H1 (cell line): ENCODE measurements at regions not wholly inside any gene's neighbourhood (a gene's known extent, or its start where the extent isn't known, plus 50 kb on each side); places are given as distances from the start of the nearest gene placed in this dataset.
A peak's percentile ranks its signal among the peaks of the same experiment; 100 is the strongest.

Experiments
- CTCF ChIA-PET: fragments of 300-600 bp; sonication (Branson Sonifier 250); formaldehyde crosslinking; loops from one replicate; lab custom pipeline; 2021; ENCODE audit not compliant: partially characterized antibody; lab: Charles Lee
- POLR2A ChIA-PET: fragments of 300-600 bp; sonication (Branson Sonifier 250); formaldehyde crosslinking; loops from one replicate; lab custom pipeline; 2021; ENCODE audit warnings: inconsistent platforms; ENCODE audit not compliant: partially characterized antibody; lab: Charles Lee
- DNase-seq, 2 experiments: peaks; one replicate each; pipeline versions ENCODE4 v3.0.0 to v3.0.0-alpha.2; 2010 to 2022; ENCODE audit warnings: low spot score in 2 of 2, low read depth in 1 of 2, mixed read lengths in 1 of 2
- FAIRE-seq: peaks from 2 replicates; lab custom pipeline; 2011; peaks lifted over from hg19 to GRCh38; lab: Jason Lieb, UNC
- H2AFZ ChIP-seq: 2 replicates; pipeline ENCODE4 v1.8.1; 2012; ENCODE audit warnings: low read length, inconsistent platforms
- H2AK5ac ChIP-seq: 2 replicates; pipeline ENCODE4 v1.6.1; 2013; ENCODE audit warnings: low read depth, low read length
- H2BK120ac ChIP-seq: replicated peaks from 2 replicates; pipeline ENCODE3; 2013; ENCODE audit warnings: low read depth, low read length, inconsistent platforms
- H2BK12ac ChIP-seq: 2 replicates; pipeline ENCODE4 v1.6.1; 2013; ENCODE audit warnings: low read depth, low read length
- H2BK15ac ChIP-seq: 2 replicates; pipeline ENCODE4 v1.6.1; 2013; ENCODE audit warnings: low read length
- H2BK20ac ChIP-seq: 2 replicates; pipeline ENCODE4 v1.6.1; 2013; ENCODE audit warnings: low read length
- H2BK5ac ChIP-seq: 2 replicates; pipeline ENCODE4 v1.6.1; 2013; ENCODE audit warnings: low read depth, low read length
- H3K14ac ChIP-seq: 2 replicates; pipeline ENCODE4 v1.6.1; 2013; ENCODE audit warnings: inconsistent platforms; ENCODE audit not compliant: insufficient read length
- H3K18ac ChIP-seq: 2 replicates; pipeline ENCODE4 v1.6.1; 2013; ENCODE audit warnings: low read length; ENCODE audit errors: extremely low read depth
- H3K23ac ChIP-seq: 2 replicates; pipeline ENCODE4 v1.6.1; 2013; ENCODE audit warnings: inconsistent platforms; ENCODE audit not compliant: insufficient read length
- H3K23me2 ChIP-seq: 2 replicates; pipeline ENCODE4 v1.6.1; 2013; ENCODE audit warnings: low read depth, low read length
- H3K27ac ChIP-seq: 2 replicates; pipeline ENCODE4 v1.6.1; 2011; ENCODE audit warnings: low read depth, low read length, inconsistent platforms
- H3K27me3 ChIP-seq, 4 experiments: replicated peaks in 1 of 4; 1 replicate in 1 of 4; 2 replicates in 3 of 4; pipeline versions ENCODE4 v1.6.1 to v1.8.1; 2011 to 2013; ENCODE audit warnings: low read length in 3 of 4, mild to moderate bottlenecking in 3 of 4, inconsistent platforms in 2 of 4, mixed read lengths in 2 of 4, moderate library complexity in 1 of 4; ENCODE audit not compliant: control insufficient read depth in 3 of 4, insufficient read depth in 3 of 4; ENCODE audit errors: extremely low read depth in 1 of 4
- H3K36me3 ChIP-seq, 4 experiments: 2 replicates each; pipeline versions ENCODE4 v1.6.1 to v1.8.1; 2011 to 2013; ENCODE audit warnings: mild to moderate bottlenecking in 4 of 4, low read length in 3 of 4, moderate library complexity in 2 of 4, control low read depth in 1 of 4, inconsistent platforms in 1 of 4; ENCODE audit not compliant: insufficient read depth in 4 of 4, control insufficient read depth in 2 of 4
- H3K4ac ChIP-seq: replicated peaks from 2 replicates; pipeline ENCODE3; 2013; ENCODE audit warnings: low read length, low read depth, mixed read lengths, inconsistent platforms; ENCODE audit not compliant: insufficient read length
- H3K4me1 ChIP-seq, 4 experiments: replicated peaks in 1 of 4; 1 replicate in 1 of 4; 2 replicates in 3 of 4; pipeline versions ENCODE4 v1.6.1 to v1.8.1; 2011 to 2013; ENCODE audit warnings: low read length in 3 of 4, inconsistent platforms in 2 of 4, mixed read lengths in 1 of 4; ENCODE audit not compliant: insufficient read depth in 4 of 4, control insufficient read depth in 3 of 4
- H3K4me2 ChIP-seq, 2 experiments: 2 replicates each; pipeline versions ENCODE4 v1.6.1 to v1.8.1; 2011 to 2013; ENCODE audit warnings: low read depth in 2 of 2, low read length in 2 of 2, control low read depth in 1 of 2, inconsistent platforms in 1 of 2, mild to moderate bottlenecking in 1 of 2; ENCODE audit not compliant: insufficient read depth in 1 of 2
- H3K4me3 ChIP-seq, 4 experiments: fragments of 200-600, 300-600 bp in 1 of 4; sonication (generic), shearing (Covaris generic), sonication (Bioruptor Twin) in 1 of 4; 2 replicates each; pipeline versions ENCODE4 v1.5.1 to v1.8.1; 2011 to 2016; ENCODE audit warnings: low read length in 4 of 4, low read depth in 3 of 4, control low read depth in 2 of 4, inconsistent platforms in 2 of 4, mild to moderate bottlenecking in 2 of 4, mixed read lengths in 1 of 4, moderate library complexity in 1 of 4; ENCODE audit not compliant: insufficient read depth in 2 of 4; ENCODE audit errors: extremely low read depth in 1 of 4
- H3K56ac ChIP-seq: replicated peaks from 2 replicates; pipeline ENCODE3; 2013; ENCODE audit warnings: low read depth, mild to moderate bottlenecking, mixed read lengths, low read length, inconsistent platforms; ENCODE audit not compliant: insufficient read length
- H3K79me1 ChIP-seq: 2 replicates; pipeline ENCODE4 v1.6.1; 2013; ENCODE audit warnings: low read depth, low read length, control low read depth
- H3K79me2 ChIP-seq, 2 experiments: 2 replicates each; pipeline versions ENCODE4 v1.6.1 to v1.8.1; 2012 to 2013; ENCODE audit warnings: low read length in 2 of 2, mild to moderate bottlenecking in 2 of 2, inconsistent platforms in 1 of 2; ENCODE audit not compliant: insufficient read depth in 2 of 2, control insufficient read depth in 1 of 2
- H3K9ac ChIP-seq, 4 experiments: replicated peaks in 1 of 4; 1 replicate in 1 of 4; 2 replicates in 3 of 4; pipeline versions ENCODE4 v1.6.1 to v1.8.1; 2011 to 2013; ENCODE audit warnings: low read depth in 3 of 4, low read length in 3 of 4, control low read depth in 2 of 4, mild to moderate bottlenecking in 2 of 4, moderate library complexity in 2 of 4, inconsistent platforms in 1 of 4; ENCODE audit errors: extremely low read depth in 1 of 4
- H3K9me3 ChIP-seq, 2 experiments: 2 replicates each; pipeline versions ENCODE4 v1.6.1 to v1.8.1; 2012 to 2013; ENCODE audit warnings: mild to moderate bottlenecking in 2 of 2, moderate library complexity in 2 of 2, control low read depth in 1 of 2, inconsistent platforms in 1 of 2, low read depth in 1 of 2, low read length in 1 of 2, mixed read lengths in 1 of 2; ENCODE audit not compliant: insufficient read depth in 2 of 2
- H4K20me1 ChIP-seq, 2 experiments: replicated peaks in 1 of 2; 2 replicates each; pipeline versions ENCODE3 to v1.8.1; 2011 to 2013; ENCODE audit warnings: inconsistent platforms in 2 of 2, low read length in 2 of 2, mild to moderate bottlenecking in 1 of 2; ENCODE audit not compliant: insufficient read depth in 2 of 2, control insufficient read depth in 1 of 2
- H4K5ac ChIP-seq: 2 replicates; pipeline ENCODE4 v1.6.1; 2013; ENCODE audit warnings: low read length, low read depth, mixed read lengths, inconsistent platforms; ENCODE audit not compliant: insufficient read length
- H4K8ac ChIP-seq: 2 replicates; pipeline ENCODE4 v1.8.0; 2013; ENCODE audit warnings: mild to moderate bottlenecking, moderate library complexity, low read length, inconsistent platforms; ENCODE audit not compliant: insufficient read depth; ENCODE audit errors: extremely low read depth
- H4K91ac ChIP-seq: replicated peaks from 2 replicates; pipeline ENCODE3; 2013; ENCODE audit warnings: low read length, mixed read lengths, inconsistent platforms; ENCODE audit not compliant: insufficient read length
- POLR2A ChIP-seq, 2 experiments: IDR thresholded peaks; 1 replicate in 1 of 2; 2 replicates in 1 of 2; pipeline ENCODE4 v1.6.1; 2011; ENCODE audit warnings: low read depth in 2 of 2, low read length in 2 of 2, mild to moderate bottlenecking in 2 of 2; ENCODE audit errors: control extremely low read depth in 1 of 2
- WGBS, 2 experiments: shearing (Covaris generic) in 1 of 2; methylation state at CpG; one replicate each; pipeline versions ENCODE4 v1.1.6 to v1.1.7; 2013 to 2015; ENCODE audit warnings: low lambda C conversion rate in 2 of 2, mixed read lengths in 2 of 2, inconsistent platforms in 1 of 2, low coverage in 1 of 2, missing lambda C conversion rate in 1 of 2; ENCODE audit not compliant: insufficient replicate concordance in 2 of 2, insufficient coverage in 1 of 2, insufficient read length in 1 of 2; ENCODE audit errors: extremely low coverage in 1 of 2, missing lambda C conversion rate in 1 of 2; 5-methylcytosine and 5-hydroxymethylcytosine counted together

GRCh38 chr6:113588646-113589045 is 268.5 kb upstream of the MARCKS start:
- POLR2A ChIA-PET = interaction anchor here (2.2 to 3.3 kb wide), 2 partner anchors 9 to 11 kb away, joined by 5 to 9 read pairs; no protein-coding TSS in a partner anchor
- Histone ChIP-seq H2BK15ac (no peak overlapping the region), H2BK120ac (no peak overlapping the region), H4K91ac (no peak overlapping the region), H3K23me2 (no peaks in the 10 kb centered on the region; the same call in 1 of the 2 replicates), H3K4me3 (no peak overlapping the region), H4K5ac (no peak overlapping the region), H2BK20ac (0 out of 2 replicates have a peak overlapping the region, but pooled peaks have one; percentile 26), H2BK12ac (no peak overlapping the region), H4K8ac (no peak overlapping the region), H3K9ac (no peak overlapping the region), H3K4ac (no peak overlapping the region), H4K20me1 (no peaks in the 10 kb centered on the region), H3K79me2 (no peaks in the 10 kb centered on the region), H3K4me1 (peaks cover 5 to 23% (median 19%) of the 10 kb centered on the region in 4 experiments; a peak in 5 of 7 replicates), H2AK5ac (no peak overlapping the region), H3K36me3 (no peaks in the 10 kb centered on the region), H2BK5ac (no peak overlapping the region), H3K27ac (no peak overlapping the region), H3K27me3 (no peaks in the 10 kb centered on the region), H3K14ac (no peak overlapping the region), H3K56ac (no peak overlapping the region), H3K4me2 (no peak overlapping the region), H3K23ac (no peak overlapping the region), H2AFZ (no peak overlapping the region), H3K18ac (no peak overlapping the region), H3K79me1 (no peaks in the 10 kb centered on the region), H3K9me3 (0 out of 4 replicates have a peak, but pooled peaks cover 0 to under 1% of the 10 kb centered on the region in 2 experiments)
- CTCF ChIA-PET = interaction anchor here (0.7 to 1.4 kb wide), 2 partner anchors 38 to 267 kb away, joined by 3 read pairs; no protein-coding TSS in a partner anchor
- no peak for TF ChIP-seq POLR2A (IDR thresholded peaks at IDR 0.05; ENCODE audit: control extremely low read depth in 1 of 2, low read depth in 2 of 2, low read length in 2 of 2)
- WGBS, 2 experiments = 100% methylated on average over 1 of the region's 1 CpG; no CpG with 5 or more reads in 1 of the 2 experiments
- FAIRE-seq = no peak
- no peak for DNase-seq
